GM18502 (cell line): ENCODE measurements at regions not wholly inside any gene's neighbourhood (a gene's known extent, or its start where the extent isn't known, plus 50 kb on each side); places are given as distances from the start of the nearest gene placed in this dataset.
"Not testable (repeated sequence)": the region's sequence is repeated elsewhere in the genome, so short reads cannot be mapped to it uniquely, and the experiment has no call there.

ENCODE experiments used
- ATAC-seq: cut with Tn5 transposase; IDR thresholded peaks from one replicate; pipeline ENCODE4 v1.9.1; 2021; ENCODE audit warnings: mild to moderate bottlenecking; ENCODE audit not compliant: unreplicated experiment, poor library complexity

DNA sequence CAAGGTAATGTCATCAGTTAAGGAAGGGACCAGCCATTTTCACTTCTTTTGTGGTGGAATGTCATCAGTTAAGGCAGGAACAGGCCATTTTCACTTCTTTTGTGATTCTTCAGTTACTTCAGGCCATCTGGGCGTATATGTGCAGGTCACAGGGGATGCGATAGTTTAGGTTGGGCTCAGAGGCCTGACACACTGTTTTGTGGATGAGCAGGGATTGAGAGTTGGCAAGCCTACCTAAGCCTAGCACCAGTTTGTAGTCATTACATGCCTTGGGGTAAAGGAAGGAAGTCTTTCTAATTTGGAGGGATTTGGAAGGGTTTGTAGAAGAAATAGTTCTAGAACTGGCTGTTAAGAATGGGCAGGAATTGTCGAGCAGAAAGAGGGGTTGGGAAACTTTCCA is 457.2 kb downstream of the TMEM135 start:
- not testable (repeated sequence) for ATAC-seq

DNA sequence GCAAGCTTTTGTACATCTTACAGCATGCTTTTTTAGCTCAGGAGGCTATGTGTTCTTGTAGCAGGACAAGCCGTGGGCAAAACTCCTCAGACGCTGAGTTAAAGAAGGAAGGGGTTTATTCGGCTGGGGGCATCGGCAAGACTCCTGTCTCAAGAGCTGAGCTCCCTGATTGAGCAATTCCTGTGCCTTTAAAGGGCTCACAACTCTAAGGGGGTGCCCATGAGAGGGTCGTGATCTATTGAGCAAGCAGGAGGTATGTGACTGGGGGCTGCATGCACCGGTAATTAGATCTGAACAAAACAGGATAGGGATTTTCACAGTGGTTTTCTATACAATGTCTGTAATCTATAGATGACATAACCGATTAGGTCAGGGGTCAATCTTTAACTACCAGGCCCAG is 456.3 kb downstream of the TMEM135 start:
- ATAC-seq: not testable (repeated sequence)

DNA sequence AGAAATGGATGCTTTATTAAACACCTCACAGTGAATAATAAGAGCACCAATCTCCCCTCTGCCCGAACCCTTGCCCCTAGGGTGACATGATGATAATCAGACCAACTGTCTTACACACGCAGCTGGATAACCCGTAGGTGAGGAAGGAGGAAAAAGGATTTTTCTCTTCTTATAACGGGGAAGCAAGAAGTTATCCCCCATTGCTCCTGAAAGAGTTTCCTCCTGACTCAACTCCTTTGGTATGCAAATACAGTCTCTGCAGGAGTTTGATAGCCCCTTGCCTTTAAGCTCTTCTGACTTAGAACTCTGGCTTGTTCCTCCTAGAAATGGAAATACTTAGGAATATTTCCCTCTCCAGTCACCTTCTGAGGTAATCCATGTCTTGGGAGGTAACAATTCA is 455.8 kb downstream of the TMEM135 start:
- ATAC-seq: no peak

DNA sequence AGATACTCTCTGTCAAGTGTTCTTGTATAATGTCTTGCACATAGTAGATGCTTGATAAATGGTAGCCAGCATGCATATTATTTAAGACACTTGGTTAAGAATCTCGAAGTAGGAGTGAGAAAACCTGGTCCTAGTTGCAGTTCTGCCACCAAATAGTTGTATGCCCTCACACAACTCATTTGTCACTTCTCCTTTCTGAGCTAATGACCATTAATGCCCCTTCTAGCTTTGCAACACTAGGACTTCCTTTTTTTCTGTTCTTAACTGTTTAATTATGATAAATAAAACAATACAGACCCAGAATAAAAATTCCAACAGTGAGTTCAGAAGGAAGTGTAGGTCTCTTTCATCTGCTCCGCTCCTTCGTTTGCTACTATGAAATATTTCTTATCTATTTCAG is 453.6 kb downstream of the TMEM135 start:
- ATAC-seq: no peak

DNA sequence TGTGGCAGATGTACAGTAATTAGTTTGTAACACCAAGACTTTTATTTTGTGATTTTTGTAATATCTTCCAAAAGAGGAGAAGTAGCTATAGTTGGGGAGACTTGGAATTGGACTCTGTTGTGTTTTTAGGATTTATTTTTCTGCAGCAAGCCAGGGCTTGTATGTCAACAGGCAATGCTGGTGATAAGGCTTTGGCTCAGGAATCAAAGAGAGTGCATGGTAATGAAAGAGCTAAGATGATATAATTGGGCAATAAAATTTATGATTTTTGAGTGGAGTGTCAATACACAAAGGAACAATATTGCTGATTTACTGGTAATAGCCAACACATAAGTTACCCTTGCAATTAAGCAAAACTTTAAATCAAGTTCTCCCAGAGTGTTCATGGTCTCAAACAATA is 452.9 kb downstream of the TMEM135 start:
- no peak for ATAC-seq

DNA sequence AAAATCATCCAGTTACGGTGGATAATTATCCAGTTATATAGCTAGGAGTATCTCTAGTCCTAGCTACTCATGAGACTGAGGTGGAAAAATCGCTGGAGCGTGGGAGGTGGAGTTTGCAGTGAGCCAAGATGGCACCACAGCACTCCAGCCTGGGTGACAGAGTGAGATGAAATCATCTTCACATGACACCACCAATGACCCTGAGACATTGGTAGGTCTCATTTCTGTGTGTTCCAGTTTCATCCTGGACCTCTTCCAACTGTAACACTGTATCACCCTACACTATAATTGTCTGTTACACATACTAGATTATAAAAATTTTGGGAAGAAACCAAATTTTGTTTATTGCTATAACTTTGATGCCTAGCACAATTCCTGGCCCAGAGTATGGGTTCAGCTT is 446.8 kb downstream of the TMEM135 start:
- ATAC-seq: no peak

DNA sequence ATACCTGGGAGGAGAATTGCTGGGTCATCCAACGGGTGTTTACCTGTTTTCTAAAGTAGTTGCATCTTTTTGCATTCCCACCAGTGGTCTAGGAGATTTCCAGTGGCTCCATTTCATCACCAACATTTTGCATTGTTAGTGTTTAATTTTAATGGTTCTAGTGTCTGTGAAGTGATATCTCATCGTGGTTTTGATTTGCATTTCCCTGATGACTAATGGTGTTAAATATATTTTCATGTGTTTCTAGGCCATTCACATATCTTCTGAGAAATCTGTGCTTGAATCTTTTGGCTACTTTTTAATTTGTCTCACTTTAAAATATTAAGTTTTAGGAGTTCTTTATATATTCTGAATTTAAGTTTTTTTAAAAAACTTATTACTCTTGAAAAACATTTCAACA is 439.6 kb downstream of the TMEM135 start:
- ATAC-seq: no peak

DNA sequence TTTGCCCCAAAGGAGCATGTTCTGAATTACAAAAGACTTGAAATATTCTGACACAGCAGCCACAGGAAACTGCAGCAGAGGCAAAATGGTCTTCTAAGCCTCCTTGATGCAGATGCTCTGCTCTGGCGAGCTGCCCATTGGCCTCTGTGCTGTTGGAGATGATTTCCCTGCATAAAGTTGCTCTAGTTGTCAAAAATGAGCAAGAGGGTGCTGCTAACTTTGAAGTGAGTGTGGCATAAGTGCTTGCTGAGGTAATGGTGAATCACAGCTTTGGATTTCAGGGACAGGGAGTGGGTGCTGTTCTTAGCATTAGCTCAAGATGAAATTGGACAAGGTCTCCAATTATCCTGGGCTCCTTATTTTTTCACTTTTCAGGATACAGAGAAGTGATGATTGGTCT is 435.4 kb downstream of the TMEM135 start:
- ATAC-seq: no peak

DNA sequence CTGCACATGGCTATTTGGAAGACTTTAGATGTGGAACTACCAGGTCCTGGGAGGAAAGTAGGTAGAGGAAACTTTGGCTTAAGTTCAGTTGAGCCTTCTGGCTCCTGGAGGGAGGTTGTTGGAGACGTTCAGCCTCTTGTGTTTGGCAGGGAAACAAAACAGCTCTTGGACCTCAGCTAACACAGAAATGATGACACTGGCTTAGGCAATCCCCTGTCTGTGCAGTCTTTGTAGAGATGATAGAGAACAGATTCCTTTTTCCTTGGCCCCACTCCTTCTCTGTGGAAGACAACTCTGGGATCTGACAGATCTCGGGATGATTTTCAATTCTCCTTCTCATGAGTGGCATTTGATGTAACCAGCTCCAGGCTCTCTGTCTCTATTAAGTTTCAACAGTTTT is 428.5 kb downstream of the TMEM135 start:
- no peak for ATAC-seq

DNA sequence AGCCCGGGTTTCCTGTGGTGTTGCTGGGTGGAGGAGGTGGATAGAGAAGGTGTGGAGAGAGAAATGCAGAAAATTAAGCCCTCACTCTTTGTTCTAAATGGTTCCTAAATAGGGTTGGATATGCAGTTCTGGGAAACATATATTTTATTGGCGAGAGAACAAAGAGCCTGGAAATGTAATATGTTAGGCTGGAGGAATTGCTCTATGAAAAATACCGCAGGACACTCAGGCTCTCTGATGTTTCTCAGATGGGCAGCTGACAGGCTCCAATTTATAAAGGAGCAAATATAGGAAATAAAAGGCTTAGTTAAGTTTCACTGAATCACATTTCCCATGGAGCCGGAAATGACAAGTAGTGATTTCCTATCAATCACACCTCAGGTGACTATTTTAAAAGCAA is 428.0 kb downstream of the TMEM135 start:
- no peak for ATAC-seq

DNA sequence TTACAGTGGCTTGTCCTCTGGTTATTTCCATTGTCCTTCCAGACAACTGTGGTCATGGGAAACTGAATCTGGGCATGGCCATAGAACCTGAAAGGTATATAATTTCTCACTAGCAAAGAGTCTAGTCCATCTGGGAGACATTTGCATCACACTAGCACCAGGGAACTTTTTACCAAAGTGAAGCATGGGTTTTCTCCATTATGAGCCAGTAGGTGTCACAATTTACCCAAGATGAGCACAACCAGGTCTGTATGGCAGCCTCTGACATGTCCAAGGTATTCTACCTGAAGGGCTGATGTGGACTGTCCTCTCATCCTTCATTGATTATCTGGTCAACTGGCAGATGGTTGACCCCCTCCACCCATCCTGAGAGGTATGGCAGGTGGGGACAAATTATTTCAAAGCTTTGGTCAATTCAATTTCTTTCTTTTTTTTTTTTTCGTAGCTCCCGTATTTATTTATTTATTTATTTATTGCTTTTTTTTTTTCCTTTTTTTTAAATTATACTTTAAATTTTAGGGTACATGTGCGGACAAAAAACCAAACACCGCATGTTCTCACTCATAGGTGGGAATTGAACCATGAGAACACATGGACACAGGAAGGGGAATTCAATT is 425.9 kb downstream of the TMEM135 start:
- peak; percentile 79 for ATAC-seq

DNA sequence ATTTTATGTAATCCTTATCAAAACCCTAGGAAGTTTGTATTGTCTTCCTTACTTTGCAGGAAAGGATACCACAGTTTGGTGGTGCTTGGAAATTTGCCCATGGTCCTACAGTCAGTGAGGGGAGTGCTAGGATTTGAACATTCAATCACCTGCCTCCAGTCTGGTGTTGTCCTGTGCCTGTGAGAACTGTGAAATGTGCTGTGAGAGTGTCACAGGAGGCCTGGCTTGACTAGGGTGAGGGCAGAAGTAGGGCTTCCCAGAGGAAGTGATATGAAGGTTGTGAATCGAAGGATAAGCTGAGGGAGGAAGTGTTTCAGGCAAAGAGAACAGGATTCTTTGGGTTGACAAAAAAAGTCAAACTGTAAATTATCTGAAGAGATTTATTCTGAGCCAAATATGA is 424.4 kb downstream of the TMEM135 start:
- ATAC-seq: no peak

DNA sequence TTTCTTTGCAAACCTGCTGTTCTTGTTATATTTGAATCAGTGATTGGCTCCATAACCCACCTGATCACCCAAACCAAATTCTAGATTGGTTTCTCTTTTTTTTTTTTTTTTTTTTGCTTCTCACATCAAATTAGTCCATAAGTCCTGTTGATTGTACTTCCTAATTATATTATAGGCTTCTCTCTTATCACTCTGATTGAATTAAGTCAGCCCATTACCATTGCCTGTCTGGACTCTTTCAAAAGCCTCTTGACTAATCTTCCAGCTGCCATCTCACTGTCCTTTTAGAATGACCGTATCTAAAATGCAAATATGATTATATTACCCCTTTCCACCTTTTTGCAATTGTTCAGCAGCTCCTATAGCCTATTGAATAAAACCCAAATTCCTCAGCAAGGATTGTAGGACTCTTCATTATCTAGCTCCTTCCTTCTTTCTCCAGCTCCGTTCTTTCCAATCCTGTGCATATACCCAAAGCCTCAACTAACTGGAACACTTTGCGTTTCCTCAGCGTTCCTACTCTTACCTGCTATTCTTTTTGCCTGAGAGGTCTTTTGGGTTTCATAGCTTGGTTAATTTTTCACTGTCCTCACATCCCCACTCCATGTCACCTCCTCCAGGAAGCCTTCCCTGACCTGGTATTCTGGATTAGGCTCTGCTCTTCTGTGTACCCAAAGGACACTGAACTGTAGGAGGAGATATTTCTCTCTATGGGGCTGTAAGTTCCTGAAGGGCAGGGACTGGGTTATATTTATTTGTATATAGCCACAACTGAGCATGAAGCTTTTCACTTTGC is 423.3 kb downstream of the TMEM135 start:
- no peak for ATAC-seq

DNA sequence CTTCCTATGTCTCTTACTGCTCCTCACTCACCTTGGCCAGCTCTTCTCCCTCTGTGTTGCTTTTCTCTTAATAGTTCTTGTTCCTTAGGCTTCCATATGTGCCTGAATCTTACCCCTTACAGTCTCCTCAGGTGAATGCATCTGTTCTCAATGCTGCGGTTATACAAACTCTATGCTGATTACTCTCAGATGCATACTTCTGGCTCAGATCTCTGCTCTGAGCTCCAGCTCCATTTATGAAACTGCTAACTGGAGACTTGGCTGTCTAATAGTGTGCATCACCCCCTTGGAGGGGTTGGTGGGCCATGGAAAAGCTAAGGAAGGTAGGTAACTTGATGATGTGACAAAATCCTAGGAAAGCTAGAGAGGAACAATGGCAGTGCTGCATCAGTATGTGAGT is 422.5 kb downstream of the TMEM135 start:
- ATAC-seq: no peak

DNA sequence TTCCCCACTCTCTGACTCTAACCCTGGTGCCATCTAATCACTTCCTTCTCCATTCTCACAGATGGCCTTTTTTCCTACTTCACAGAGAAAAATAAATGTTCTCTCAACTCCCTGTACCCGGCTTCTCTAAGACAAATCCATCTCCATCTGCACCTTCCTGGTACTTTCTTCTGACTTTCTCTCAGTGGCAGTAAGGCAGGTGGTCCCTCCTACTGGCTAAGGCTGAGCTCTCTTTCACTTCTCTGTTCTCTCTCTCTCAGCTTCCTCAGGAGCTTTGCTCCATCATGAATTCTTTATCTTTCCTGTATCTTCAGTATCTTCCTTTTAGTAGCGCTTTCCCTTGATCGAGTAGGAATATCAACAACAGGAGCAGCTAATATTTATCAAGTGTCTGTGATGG is 421.6 kb downstream of the TMEM135 start:
- ATAC-seq: no peak

DNA sequence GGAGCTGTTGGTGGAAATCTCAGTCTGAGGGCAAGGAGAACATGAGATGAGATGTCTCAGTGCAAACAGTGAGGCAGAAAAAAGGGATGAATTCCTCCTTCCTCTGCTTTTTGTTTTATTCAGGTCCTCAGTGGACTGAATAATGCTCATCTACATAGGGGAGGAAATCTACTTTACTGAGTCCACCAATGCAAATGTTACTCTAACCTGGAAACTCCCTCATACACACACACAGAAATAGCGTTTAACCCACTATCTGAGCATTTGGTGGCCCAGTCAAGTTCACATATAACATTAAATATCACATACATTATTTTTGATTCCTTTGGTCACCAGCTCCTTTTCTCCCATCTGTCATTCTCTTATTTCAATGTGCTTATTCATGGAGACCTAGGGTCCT is 418.8 kb downstream of the TMEM135 start:
- peak; percentile 55 for ATAC-seq

DNA sequence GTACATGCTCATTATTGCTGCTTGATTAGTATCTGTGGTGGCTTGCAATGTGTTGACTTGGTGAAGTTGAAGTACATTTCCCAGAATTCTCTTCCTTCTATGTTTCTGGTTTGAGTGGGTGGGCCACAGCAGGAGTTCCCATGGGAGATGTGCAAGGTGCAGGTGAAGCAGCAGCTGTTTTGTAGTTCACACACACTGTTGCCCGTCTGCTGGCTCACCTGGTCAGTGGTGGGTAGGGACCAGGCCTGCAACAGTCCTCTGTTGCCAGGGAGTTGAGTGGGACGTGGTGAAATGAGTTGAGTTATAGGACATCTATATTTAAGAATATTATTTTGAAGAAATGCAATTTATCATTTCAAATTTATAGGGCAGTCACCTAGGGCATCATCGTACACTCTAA is 417.4 kb downstream of the TMEM135 start:
- no peak for ATAC-seq

DNA sequence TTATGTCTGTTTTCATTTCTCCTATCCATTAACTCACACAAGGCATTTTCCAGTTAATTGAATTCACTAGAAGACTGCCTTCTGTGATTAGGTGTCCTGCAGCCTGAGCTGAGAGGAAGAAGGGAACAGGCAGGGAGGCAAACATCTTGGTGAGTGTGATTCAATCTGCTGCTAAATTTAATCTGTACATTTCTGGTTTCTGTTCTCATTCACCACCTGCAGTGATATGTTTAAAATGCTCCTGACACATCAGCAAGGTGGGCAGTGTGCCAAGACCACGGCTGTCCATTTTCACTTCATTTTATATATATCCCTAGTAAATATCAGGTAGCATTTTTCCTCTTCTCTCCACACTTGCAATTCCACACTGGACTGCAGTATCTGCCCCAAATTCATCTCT is 416.5 kb downstream of the TMEM135 start:
- ATAC-seq: peak; percentile 82

DNA sequence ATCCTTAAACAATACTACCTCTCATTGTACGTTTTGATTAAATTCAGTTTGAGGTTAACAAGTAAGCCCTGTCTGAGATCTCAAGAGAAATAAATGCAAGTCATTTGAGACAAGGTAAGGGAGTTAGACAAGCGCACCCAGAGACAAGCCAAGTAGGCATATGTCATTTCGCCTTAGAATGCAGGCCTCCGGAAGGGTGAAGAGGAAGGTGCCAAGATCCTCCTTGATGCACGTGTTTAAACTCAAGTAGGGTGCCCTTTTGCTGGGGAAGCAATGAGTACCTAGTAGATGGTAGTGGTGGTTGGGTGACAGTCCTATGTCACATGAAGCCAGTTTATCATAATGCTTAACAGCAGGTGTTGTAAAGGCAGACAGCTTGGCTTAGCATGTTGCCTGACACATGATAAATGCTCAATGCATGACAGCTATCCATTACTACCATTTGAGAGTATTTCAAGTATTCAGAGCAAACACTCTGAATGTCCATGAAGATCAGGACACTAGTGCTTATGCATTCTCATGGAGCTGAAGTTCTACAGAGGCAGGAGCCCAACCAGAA is 415.9 kb downstream of the TMEM135 start:
- peak; percentile 4 for ATAC-seq

DNA sequence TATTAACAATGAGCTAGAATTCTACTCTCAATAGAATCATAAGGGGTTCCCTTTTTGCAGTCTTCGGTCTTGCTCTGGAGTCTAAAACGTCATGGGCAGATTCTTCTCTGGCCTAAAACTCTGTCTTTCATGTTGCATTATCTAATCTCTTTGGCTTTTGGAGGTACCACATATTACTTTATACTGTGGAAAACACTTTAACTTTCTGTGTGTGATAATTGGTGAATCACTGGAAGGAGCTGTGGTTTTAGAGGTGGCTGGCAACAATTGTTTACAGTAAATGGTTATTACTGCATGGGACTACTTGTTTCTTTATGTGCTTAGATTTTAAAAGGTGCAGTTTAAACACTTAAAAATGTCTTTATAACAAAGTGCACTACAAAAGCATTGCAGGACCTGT is 414.3 kb downstream of the TMEM135 start:
- not testable (repeated sequence) for ATAC-seq

DNA sequence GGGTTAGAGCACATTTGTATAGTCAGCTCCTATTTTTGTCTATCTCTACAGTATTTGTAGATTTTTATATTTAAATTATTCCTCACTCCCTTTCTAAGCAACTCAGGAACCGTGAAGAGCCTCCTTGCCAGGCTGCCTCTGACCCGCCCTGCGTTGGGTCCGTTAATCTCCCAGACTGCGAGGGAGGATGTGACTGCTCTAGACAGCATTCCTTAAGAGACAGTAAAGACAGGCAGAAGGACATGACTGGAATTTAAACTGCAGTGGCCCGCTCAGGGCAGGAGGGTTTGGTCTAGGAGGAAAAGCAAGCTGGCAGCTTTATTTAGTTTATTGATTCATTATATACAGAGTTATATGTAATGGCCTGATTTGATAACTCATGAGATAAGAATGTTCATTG is 413.7 kb downstream of the TMEM135 start:
- no peak for ATAC-seq

DNA sequence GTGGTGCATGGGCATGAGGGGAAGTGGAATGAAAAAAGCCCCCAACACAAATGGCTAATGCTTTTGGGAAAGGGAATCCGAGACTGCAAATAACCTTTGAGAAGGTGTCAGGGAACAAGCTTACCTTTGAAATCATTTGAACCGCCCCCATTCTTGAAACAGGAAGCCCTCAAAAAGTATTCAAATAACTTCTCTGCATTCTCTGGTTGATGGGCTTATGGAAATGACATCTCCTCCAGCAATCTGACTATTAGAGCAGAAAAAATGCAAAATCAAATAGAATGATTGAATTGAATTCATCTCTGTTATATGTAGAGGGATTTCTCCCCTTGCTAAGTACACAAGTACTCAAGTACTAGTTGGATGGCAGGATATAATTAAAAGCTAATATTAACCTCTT is 409.9 kb downstream of the TMEM135 start:
- ATAC-seq: no peak
